Suprapubic skin (tissue), 4 donors: ENCODE measurements at regions not wholly inside any gene's neighbourhood (a gene's known extent, or its start where the extent isn't known, plus 50 kb on each side); places are given as distances from the start of the nearest gene placed in this dataset.

Experiments
- DNase-seq, 2 donors: peaks; one replicate each; pipeline ENCODE4 v3.0.0-alpha.2; 2019; ENCODE audit warnings: low spot score in 2 of 2
- H3K27ac ChIP-seq: fragments of 200-600 bp; sonication (generic); one replicate; pipeline ENCODE4 v1.5.1; 2019
- H3K27me3 ChIP-seq: fragments of 200-600 bp; sonication (generic); one replicate; pipeline ENCODE4 v1.5.1; 2019
- H3K36me3 ChIP-seq: fragments of 200-600 bp; sonication (generic); one replicate; pipeline ENCODE4 v1.5.1; 2019
- H3K4me1 ChIP-seq: fragments of 200-600 bp; sonication (generic); one replicate; pipeline ENCODE4 v1.5.1; 2019
- H3K4me3 ChIP-seq: fragments of 200-600 bp; sonication (generic); one replicate; pipeline ENCODE4 v1.5.1; 2019; ENCODE audit warnings: mild to moderate bottlenecking
- H3K9me3 ChIP-seq: fragments of 200-600 bp; sonication (generic); one replicate; pipeline ENCODE4 v1.5.1; 2019
- CTCF ChIP-seq, 2 donors: fragments of 200-600 bp in 1 of 2; fragments of 450-650 bp in 1 of 2; sonication (generic) in 1 of 2; IDR thresholded peaks; one replicate each; pipeline ENCODE4 v1.5.1; 2016 to 2019; ENCODE audit warnings: antibody characterized with exemption in 2 of 2, mild to moderate bottlenecking in 1 of 2, moderate library complexity in 1 of 2
- EP300 ChIP-seq: sonication (generic); formaldehyde crosslinking; IDR thresholded peaks from one replicate; pipeline ENCODE4 v1.6.1; 2017; ENCODE audit warnings: antibody characterized with exemption
- POLR2A ChIP-seq, 2 donors: fragments of 450-650 bp; IDR thresholded peaks; one replicate each; pipeline ENCODE4 v1.6.1; 2017; ENCODE audit warnings: antibody characterized with exemption in 2 of 2, mild to moderate bottlenecking in 2 of 2, moderate library complexity in 2 of 2
- POLR2AphosphoS5 ChIP-seq, 3 donors: sonication (generic); formaldehyde crosslinking; IDR thresholded peaks; one replicate each; pipeline ENCODE4 v1.6.1; 2017; ENCODE audit warnings: antibody characterized with exemption in 3 of 3
- WGBS: methylation state at CpG from one replicate; pipeline ENCODE4 v1.1.5; 2018; 5-methylcytosine and 5-hydroxymethylcytosine counted together

DNA sequence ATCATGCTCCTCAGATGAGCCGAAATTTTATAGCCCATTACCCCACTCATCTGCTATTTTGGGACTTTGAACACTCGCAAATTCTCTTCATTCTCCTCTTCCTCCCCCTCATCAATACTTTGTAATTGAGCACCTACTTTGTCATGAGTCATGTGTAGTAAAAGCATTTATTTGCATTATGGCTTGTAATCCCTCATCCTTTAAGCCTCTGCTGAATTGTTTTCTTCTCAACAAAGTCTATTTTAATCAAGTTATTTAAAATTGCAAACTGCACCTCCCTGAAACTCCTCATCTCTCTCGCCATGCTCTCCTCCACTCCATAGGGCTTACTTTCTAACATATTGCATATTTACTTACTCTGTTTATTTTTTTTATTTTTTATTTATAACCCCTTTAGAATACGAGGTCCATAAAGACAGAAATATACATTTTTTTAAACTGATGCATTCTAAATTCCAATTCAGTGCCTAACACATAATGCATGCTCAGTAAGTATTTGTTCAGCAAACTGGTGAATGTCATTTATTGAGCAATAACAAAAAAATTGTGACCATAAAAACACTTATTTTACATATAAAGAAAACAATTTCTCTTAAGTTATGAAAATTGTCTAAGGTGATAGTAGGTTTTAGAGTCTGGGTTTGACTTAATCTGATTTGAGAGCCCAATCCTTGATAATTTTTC is 161.7 kb downstream of the FASLG start:
- no peak for TF ChIP-seq CTCF (IDR thresholded peaks at IDR 0.05)
- no peak for TF ChIP-seq POLR2A (IDR thresholded peaks at IDR 0.05)
- no peak for TF ChIP-seq EP300
- no peak for TF ChIP-seq POLR2AphosphoS5 (IDR thresholded peaks at IDR 0.05)
- WGBS = 91% methylated on average over 4 of the region's 4 CpGs

DNA sequence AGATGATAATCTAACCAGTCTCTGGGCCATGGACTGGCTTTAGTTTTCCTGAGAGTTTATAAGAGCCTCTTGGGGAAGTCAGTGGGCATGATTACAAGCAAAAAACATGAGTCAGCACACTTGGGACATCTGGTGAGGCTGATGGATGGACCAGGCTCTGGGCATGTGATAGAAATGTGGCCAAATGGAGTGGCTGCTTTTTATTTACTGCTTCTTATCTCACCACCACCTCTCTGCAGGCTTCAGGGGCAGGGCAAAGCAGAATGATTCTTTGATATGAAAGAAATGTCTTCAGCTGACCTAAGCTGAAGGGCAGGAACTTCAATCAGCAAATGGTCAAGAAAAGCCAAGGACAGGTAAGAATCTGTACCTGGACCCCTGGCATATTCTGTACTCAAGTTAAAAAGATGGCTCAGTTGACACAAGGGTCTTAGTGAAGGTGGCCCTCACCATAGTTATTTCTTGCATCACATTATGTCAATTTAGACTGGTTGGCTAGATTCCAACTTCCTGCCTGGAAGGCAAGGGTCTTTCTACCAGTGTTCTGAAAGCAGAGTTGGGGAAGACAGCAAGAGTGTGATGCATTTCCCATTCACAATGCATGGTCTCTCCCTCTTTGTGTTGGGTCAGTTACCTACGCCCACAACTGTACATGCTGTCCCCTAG is 162.8 kb downstream of the FASLG start:
- DNase-seq = no peak
- H3K36me3 ChIP-seq = no peaks in the 10 kb centered on the region
- no peak overlapping the region for H3K4me3 ChIP-seq
- no peak for TF ChIP-seq CTCF (IDR thresholded peaks at IDR 0.05)
- no peak for TF ChIP-seq EP300
- TF ChIP-seq POLR2A (IDR thresholded peaks at IDR 0.05) = no peak
- no peak for TF ChIP-seq POLR2AphosphoS5 (IDR thresholded peaks at IDR 0.05)
- H3K27me3 ChIP-seq = no peaks in the 10 kb centered on the region
- H3K27ac ChIP-seq = no peak overlapping the region
- H3K4me1 ChIP-seq = peaks cover 18% of the 10 kb centered on the region
- WGBS = 100% methylated on average over 1 of the region's 1 CpG
- no peaks in the 10 kb centered on the region for H3K9me3 ChIP-seq

More for the DNA sequence above, 161.7 kb downstream of the FASLG start:
- peaks cover 8% of the 10 kb centered on the region for H3K4me1 ChIP-seq
- no peaks in the 10 kb centered on the region for H3K27me3 ChIP-seq
- no peak overlapping the region for H3K27ac ChIP-seq
- no peak for DNase-seq
- no peaks in the 10 kb centered on the region for H3K36me3 ChIP-seq
- no peak overlapping the region for H3K4me3 ChIP-seq
- H3K9me3 ChIP-seq = no peaks in the 10 kb centered on the region

DNA sequence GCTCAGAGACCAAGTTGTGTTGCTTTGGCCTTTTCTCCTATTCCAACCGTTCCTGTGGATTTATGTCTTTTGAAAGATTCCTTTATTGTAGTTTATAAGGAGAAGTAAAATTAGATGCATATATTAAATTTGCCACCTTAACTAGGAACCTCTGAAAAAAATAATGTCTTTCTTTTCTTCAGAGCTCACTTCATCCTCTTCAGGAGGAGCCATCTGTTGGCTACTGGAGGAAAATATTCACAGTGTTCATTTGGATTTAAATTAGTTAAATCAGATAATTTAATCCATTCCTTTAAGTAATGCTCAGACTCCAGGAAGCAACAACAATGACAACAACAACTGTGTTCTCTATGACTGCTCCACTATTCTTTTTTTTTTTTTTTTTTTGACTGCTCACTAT is 164.0 kb downstream of the FASLG start:
- no peak overlapping the region for H3K27ac ChIP-seq
- H3K27me3 ChIP-seq = no peaks in the 10 kb centered on the region
- WGBS = 82% methylated on average over 1 of the region's 1 CpG
- H3K4me1 ChIP-seq = peaks cover 22% of the 10 kb centered on the region
- no peak for TF ChIP-seq POLR2AphosphoS5 (IDR thresholded peaks at IDR 0.05)
- no peak for TF ChIP-seq EP300
- TF ChIP-seq CTCF (IDR thresholded peaks at IDR 0.05) = no peak
- TF ChIP-seq POLR2A (IDR thresholded peaks at IDR 0.05) = no peak
- no peaks in the 10 kb centered on the region for H3K9me3 ChIP-seq
- no peak overlapping the region for H3K4me3 ChIP-seq
- DNase-seq = no peak
- H3K36me3 ChIP-seq = no peaks in the 10 kb centered on the region

DNA sequence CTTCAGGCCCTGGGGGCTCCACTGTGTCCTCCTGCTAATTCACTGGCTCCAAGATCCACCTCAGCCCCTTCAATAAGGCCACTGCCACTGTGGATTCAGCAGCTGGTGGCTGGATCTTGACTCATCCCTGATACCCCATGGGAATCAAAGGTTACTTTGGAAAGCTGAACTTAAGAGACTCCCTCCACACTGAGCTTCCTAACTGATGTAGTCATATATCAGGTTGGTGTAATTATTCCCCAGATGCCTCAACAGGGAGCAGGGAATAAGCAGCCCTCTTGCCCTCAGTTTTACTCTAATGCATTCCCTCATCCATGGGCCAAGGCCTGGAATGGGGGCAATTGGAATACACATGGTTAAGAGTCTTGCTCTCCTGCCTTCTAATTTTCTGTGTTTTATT is 164.6 kb downstream of the FASLG start:
- H3K36me3 ChIP-seq = no peaks in the 10 kb centered on the region
- no peaks in the 10 kb centered on the region for H3K27me3 ChIP-seq
- no peak overlapping the region for H3K4me3 ChIP-seq
- peaks cover 22% of the 10 kb centered on the region for H3K4me1 ChIP-seq
- no peak overlapping the region for H3K27ac ChIP-seq
- no peak for DNase-seq
- H3K9me3 ChIP-seq = no peaks in the 10 kb centered on the region
- TF ChIP-seq EP300 (no peak), POLR2AphosphoS5 (IDR thresholded peaks at IDR 0.05) (no peak), POLR2A (IDR thresholded peaks at IDR 0.05) (no peak), CTCF (IDR thresholded peaks at IDR 0.05) (no peak)

DNA sequence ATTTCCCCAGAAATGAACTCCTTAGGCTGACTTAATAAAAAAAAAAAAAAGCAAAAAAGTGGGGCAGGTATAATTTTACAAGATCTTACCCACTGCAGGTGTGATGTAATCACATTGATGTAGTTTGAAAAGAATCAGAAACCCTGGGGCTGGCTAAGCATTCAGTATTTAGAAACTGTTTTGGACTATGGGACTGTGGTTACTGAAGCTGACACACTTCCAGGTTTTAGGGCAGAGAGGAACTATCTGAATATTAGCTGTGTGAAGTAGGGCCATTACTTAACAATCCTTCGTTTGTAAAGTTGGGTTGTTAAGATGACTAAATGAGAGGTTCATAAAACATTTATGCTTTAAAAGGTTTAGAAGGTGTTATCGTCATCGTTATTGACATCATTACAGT is 165.3 kb downstream of the FASLG start:
- TF ChIP-seq POLR2AphosphoS5 (IDR thresholded peaks at IDR 0.05) = no peak
- no peak for TF ChIP-seq POLR2A (IDR thresholded peaks at IDR 0.05)
- no peak for TF ChIP-seq CTCF (IDR thresholded peaks at IDR 0.05)
- TF ChIP-seq EP300 = no peak
- no peak overlapping the region for H3K27ac ChIP-seq
- no peaks in the 10 kb centered on the region for H3K9me3 ChIP-seq
- H3K36me3 ChIP-seq = no peaks in the 10 kb centered on the region
- DNase-seq = no peak
- H3K4me1 ChIP-seq = peaks cover 20% of the 10 kb centered on the region
- H3K4me3 ChIP-seq = no peak overlapping the region
- 52% methylated on average over 3 of the region's 3 CpGs for WGBS
- no peaks in the 10 kb centered on the region for H3K27me3 ChIP-seq
